ENCODE measurements at regions not wholly inside any gene's neighbourhood (a gene's known extent, or its start where the extent isn't known, plus 50 kb on each side); places are given as distances from the start of the nearest gene placed in this dataset.
"Not testable (repeated sequence)": the region's sequence is repeated elsewhere in the genome, so short reads cannot be mapped to it uniquely, and the experiment has no call there.

DNA sequence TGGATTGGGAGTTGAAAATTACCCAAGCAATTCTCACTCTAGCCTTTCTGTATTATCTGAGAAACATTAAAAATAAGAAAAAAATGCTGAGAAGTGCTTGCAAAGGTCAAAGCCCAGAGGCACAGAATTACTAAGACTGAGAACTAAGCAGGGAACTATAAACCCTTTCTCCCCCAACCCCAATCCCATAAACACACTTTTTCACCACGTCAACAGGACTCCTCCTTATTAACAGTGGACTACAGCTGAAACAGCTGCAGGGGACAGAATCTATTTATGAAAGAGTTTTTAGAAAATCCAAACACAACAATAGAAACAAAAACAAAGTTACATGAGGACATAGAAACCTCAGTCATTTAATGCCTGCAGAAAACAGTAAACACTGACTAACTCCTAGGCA lies 984.1 kb downstream of the TRAM1L1 start:
- DNase-seq, result no peak

DNA sequence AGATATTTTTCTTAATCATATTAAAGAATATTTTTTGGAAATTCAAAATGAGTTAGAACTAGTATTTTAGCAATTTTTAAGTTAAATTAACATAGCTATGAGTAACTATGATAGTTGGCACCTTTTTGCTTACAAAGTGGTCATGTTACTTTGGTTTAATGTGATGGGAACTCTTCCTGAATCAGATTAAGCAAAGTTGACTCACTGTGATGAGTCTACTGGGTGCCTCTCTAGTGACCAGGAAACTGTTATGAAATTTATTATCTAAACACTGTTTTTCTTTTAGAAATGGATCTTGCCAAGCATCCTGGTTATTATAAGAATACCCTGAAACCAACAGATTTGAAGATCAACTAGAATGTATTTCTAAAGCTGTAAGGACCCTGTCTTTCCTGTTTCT lies 985.8 kb downstream of the TRAM1L1 start:
- DNase-seq, result no peak

DNA sequence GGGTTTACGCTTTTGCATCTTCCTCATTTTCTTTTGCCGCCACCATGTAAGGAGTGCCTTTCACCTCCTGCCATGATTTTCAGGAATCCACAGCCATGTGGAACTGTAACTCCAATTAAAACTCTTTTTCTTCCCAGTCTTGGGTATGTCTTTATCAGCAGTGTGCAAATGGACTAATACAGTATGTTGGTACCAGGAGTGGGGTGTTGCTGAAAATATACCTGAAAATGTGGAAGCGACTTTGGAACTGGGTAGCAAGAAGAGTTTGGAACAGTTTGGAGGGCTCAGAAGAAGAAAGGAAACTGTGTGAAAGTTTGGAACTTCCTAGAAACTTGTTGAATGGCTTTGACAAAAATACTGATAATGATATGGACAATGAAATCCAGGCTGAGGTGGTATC lies 983.9 kb upstream of the NDST4 start:
- not testable (repeated sequence) for DNase-seq

DNA sequence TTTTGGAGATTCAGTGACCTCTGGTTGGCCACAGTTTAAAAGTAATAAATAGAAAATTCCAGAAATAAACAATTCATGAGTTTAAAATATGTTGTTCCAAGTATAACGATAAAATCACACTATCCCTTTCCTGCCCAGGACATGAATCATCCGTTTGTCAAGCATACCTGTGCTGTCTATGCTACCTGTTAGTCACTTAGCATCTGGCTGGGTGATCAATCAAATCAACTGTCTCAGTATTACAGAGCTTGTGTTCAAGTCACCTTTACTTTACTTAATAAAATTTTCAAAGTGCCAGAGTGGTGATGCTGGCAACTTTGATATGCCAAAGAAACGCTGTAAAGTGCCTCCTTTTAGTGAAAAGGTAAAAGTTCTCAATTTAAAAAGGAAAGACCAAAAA lies 979.5 kb upstream of the NDST4 start:
- DNase-seq, result no peak

DNA sequence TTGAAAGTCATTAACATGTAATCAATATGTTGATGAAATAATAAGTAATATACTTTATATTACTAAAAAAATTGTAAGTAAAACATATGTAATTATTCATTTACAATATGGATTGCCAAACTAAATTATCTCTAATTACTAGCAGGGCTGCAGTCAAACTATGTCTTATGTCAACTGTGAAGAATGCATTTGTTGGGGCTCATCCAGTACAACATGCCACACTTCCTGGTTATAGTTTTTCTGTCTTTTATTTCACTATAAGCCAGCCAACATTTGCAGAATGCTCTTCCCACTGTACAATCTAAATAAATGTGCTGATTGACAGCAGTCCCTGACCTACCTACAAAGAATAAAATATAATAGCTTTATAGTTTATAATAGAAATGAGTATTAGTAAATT lies 975.4 kb upstream of the NDST4 start:
- DNase-seq, result no peak

DNA sequence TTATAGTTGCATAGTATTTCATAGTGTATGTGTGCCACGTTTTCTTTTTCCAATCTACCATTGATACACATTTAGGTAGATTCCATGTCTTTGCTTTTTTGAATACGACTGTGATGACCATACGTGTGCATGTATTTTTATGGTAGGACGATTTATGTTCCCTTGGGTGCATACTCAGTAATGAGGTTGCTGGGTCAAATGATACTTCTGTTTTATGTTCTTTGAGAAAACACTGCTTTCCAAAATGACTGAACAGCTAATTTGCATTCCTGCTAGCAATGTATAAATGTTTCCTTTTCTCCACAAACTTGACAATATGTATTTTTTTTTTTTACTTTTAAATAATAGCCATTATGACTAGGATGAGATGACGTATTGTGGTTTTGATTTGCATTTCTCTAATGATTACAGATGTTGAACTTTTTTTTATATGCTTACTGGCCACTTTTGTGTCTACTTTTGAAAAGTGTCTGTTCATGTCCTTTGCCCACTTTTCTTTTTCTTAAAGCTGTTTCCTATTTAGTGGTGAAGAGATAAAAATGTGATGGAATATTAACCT lies 969.5 kb upstream of the NDST4 start:
- DNase-seq, result no peak

DNA sequence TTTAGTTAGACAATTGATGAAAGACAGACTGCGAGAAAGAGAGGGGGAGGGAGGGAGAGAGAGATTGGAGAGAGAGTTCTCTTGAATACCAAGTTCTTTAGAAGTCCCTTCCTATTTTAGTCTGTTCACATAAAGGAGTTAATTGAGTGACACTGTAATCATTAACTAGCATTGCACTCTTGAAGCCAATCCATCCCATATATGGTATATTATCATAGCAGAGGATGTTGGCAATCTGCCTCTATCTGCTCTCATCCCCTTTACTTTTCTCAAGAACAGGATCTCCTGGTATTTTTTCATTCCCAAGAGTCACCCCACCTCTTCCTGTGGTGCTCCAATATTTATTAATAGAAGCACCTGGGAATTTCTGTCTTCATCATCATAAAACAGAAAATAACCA lies 959.6 kb upstream of the NDST4 start:
- DNase-seq, result no peak

DNA sequence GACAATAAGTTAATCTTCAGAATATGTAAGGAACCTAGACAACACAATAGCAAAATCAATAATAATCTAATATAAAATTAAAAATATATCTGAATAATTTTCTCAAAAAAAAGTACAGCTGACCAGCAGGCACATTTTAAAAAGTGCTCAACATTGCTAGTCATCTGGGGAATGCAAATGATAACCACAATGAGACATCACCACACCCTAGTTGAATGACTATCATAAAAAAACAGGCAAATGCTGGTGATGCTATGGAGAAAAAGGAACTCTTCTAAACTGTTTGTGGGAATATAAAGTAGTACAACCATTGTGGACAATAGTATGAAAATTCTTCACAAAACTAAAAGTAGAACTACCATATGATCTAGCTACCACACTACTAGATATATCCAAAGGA lies 956.9 kb upstream of the NDST4 start:
- no peak for DNase-seq

DNA sequence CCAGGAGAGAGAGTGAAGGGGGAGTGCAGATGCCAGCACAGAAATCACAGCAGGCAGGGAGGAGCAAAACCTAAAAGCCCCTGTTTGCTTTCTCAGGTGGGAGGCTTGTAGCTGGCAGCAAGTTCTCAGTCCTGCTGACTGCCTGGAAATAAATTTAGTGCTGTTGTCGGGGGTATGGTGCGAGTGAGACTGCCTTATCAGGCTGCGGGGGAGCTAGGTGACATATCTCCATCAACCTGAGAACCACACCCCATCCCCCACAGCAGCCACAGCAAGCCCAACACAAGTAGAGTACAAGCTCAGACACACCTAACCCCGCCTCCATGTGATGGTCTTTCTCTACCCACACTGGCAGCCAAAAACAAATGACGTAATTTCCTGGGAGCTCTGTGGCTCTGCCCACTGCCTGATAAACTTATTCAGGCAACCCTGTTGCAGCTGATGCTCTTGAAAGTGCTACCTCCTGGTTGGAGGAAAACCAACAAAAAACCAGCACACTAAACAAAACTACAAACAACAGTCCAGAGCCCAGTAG lies 953.4 kb upstream of the NDST4 start:
- no peak for DNase-seq

DNA sequence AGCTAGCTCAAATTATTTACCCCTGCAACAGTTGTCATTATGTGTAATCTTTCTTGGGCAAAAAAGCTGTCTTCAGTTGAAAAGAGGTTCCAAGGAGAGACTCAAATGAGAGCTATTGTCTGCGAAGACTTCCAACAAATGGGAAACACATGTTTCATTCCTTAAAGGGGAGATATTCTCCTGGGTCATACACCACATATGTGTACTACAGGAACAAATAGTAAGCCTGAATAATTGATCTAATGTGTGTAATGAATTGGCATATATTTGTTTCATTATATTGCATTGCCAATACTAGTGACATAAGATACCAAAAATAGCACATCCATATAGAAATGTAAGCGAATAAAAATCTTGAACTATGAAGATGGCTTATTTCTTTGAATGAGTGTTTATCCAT lies 950.9 kb upstream of the NDST4 start:
- DNase-seq, result no peak

DNA sequence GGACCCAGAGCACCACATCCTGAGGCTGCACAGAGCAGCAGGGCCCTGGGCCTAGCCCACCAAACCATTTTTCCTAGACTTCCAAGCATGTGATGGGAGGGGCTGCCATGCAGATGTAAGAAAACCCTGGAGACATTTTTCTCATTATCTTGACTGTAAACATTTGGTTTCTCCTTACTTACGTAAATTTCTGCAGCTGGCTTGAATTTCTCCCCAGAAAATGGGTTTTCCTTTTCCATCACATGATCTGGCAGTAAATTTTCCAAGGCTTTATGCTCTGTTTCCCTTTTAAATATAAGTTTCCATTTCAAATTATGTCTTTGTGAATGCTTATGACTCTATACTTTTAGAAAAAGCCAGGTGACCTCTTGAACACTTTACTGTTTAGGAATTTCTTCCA lies 945.9 kb upstream of the NDST4 start:
- DNase-seq, result no peak

DNA sequence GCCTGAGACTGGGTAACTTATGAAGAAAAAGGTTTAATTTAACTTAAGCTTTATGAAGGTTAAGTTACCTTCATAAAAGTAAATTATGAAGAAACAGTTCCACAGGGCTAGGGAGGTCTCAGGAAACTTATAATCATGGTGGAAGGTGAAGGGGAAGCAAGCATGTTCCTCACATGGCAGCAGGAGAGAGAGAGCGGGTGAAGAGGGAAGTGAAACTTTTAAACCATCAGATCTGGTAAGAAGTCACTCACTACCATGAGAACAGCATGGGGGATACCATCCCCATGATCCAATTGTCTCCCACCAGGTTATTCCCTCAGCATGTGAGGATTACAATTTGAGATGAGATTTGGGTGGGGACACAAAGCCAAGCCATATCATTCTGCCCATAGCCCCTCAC lies 944.7 kb upstream of the NDST4 start:
- no peak for DNase-seq

DNA sequence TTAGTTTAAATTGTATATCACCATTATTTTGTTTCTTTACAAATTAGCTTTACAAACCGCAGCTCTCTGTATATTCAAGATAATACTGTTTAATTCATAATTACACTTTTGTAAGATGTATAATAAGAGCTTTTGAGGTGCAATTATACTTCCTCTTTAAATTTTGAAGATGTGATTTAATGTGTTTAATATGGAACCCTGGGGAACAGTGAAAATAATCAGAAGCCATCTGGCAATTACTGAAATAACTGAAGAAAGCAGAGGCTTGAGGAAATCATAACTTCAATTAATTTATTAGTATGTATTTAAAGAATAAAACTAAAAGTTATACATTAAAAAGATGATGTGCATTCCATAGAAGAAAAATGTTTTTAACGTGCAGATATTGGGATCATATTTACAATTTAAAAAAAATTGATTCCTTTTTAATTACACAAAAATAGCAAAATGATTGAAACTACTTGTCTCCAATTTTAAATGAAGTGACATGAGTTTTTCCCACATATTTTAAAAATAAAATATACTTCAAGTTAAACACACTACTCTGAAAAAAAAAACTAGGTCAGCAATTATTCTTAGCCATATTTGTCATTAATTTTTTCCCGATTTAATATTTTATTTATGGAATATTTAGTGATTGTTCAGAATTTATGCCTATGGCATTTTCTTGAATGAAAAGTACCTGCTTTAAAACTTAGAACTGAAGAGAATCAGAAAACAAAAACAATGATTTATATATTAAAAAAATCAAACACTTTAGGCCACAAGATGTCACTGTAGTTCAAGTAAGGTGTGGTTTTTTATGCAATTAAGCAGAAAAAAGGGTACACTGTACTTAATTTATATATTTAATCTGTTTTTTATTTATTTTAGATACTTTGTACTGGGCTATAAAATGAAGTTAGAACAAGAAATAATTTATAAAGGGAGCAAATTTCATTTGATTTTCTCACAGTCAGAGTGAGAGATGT lies 942.7 kb upstream of the NDST4 start:
- DNase-seq, result no peak

DNA sequence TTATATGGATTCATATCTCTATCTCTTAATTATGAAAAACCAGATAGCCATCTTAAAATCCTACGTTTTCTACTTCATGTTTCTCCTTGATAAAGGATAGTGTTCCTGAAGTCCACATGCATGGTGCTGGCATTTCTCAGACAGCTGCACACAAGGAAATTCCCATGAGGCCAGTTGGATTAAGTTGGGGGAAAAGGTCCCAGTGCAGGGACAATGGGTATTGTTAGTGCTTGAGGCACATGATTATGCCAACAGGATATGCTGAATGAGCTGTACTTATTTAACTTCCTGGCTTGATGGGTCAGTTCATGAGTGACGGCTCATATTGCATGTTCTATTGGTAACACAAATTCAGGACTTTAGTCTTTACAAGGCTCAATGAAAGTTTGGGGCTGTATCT lies 913.9 kb upstream of the NDST4 start:
- no peak for DNase-seq

DNA sequence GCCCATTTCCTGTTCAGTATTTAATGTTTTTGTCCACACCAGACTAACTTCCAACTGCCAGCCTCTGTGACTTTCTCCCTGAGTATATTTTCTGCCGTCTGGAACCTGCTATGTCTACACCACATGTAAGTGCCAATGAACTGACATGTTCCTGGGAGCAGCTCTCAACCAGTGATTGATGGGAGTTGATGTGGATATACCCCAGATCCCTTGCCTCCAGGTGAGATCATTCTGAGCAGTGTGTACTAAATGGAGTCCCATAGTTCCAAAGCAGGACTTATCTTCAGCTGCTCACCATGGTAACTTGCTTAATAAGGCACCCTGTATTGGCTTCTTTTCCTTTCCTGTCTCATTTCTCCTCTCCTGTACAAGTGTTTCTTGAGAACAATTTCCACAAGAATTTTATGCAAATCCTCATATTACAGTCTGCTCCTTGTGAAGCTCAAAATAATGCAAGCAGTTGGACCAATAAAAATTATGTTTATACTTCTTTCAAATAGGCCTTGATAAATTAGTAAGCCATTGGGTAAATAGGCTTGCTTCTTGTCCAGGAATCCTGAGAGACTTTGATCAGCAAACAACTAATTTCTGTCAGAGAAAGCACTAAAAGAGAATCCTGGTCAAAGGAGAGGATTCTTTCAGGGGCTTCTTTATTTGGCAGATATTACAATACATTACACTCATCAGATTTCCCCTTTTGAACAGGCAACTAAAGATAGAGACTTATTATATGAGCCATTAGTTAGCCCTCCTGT lies 911.7 kb upstream of the NDST4 start:
- DNase-seq, result no peak

DNA sequence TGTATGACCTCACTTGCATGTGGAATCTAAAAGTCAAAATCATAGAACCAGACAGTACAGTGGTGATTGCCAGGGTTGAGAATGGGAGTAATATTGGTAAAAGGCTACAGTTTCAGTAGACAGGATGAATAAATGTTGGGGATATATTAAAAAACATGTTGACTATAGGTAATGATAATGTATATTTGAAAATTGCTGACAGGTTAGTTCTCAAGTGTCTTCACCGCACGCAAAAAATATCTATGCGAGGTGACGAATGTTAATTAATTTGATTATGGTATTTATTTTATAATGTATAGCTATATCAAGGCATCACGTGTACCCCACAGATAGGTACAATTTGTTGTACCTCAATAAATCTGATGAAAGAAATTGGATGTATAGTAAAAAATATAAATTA lies 909.6 kb upstream of the NDST4 start:
- no peak for DNase-seq

DNA sequence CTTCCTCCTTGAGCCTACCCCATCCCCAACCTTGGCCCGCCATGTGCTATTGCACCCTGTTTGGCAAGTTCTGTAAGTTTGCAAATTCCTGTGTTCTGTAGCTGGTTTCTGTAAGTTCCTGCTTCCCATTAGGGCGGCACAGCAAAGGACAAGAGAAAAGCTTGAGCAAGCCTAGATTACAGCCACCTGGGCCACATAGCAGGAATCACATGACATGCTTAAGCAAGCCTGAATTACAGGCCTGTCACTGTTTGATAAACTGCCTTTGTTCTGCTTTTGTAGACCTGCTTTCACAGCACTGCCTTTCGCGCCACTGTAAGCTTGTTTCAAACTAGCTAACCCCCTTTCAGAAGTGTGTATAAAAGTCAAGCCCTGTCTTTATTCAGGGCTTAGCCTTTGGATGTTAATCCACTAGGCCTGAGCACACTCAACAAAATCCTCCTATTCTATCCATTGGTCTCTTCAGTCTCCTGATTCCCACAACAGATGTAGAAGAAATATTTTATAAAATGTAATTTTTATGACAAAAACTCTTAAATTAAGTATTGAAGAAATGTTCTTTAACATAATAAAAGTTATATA lies 906.8 kb upstream of the NDST4 start:
- no peak for DNase-seq

DNA sequence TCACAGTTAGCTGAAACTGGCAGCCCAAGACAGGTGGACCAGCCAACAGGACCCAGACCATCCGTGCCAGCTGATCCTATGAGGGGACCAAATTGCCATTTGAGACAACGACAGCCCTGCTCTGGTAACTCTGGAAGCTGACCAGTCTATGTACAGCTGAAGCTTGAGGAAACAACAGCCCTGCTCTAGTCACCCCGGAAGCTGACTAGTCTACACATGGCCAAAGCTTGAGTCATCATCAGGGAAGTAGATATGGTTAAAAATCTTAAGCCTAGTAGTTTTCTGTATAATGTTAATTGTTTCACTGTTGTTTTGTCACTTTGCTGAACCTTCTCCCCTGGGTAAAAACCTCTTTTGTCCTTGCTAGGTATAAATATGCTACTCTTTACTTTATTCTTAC lies 905.4 kb upstream of the NDST4 start:
- no peak for DNase-seq

DNA sequence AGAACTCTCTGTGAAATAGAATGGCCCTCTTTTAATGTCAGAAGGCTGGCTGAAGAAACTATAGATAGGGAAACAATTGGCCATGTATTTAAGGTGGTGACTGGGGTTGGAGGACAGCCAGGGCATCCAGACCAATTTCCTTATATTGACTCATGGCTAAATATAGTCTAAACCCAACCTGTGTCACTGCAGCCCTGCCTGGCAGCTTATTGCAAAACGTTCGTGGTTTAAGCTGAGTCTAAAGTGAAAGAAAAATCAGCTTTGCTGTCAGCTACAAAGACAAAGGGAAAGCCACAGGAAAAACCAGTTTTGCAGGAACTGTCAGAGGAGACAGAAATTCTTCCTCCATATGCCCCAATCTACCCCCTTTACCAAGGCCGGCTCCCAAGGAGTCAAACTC lies 902.8 kb upstream of the NDST4 start:
- DNase-seq, result no peak

DNA sequence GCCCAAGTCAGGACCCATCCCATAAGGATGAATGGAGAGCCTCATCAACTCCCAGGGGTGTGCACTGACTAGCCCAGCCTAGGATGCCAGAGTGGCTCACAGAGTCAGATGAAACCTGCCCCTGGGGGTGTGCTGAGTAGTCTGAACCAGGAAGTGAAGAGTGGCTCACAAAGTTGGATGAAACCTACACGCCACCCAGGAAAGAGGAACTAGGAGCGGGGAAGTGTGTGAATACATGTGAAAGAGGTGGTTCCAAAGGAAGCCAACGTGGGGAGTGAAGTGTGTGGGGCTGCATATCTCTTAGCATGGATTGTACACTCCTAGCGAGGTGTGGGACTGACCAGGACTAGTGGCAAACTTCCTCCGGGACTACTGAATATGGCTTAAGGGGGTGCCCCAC lies 902.1 kb upstream of the NDST4 start:
- DNase-seq, result no peak

DNA sequence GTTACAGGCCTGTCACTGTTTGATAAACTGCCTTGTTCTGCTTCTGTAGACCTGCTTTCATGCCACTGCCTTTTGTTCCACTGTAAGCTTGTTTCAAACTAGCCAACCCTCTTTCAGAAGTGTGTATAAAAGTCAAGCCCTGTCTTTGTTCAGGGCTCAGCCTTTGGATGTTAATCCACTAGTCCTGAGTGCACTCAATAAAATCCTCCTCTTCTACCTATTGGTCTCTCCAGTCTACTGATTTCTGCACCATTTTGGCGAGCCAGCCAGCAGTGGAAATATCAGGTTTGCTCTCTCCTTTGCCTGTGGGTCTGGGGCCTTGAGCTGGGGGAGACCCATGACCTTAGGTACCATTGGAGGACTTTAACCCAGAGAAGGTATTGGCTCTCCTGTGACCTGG lies 901.6 kb upstream of the NDST4 start:
- no peak for DNase-seq

DNA sequence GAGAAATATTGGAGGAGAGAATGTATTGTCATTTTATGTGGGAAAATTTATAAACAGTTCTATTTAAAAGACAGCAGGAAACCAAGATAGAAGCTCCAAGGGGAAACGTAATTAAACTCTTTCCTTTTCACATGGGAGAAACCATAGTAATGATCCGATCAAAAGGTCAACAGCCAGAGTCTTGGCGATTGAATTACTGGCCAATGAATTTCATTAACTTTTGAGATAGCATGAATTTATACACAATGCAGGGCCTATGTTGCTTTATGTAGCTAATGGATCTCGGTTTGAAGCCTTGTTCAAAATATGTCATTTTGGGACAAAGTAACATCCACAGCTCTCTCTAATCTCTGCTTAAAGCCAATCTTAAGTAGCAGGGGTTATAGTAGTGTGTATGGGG lies 897.5 kb upstream of the NDST4 start:
- no peak for DNase-seq

DNA sequence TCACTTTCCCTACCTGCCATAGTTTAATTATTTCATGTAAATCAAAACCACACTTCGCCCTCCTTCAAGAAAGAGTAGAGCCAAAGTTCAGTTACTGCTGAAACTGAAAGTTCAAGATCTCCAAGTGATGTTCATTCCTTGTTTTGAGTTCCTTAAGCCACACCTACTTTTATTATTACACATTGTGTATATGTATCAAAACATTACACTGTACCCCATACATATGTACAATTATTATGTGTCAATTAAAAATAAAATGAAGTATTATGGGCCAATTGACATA lies 892.3 kb upstream of the NDST4 start:
- no peak for DNase-seq

Data from CD4-positive, alpha-beta T cell treated with Interleukin-6 for 4 hours (primary cell).